Stimulated activated memory B cell treated with anti-CD40 and anti-IgM and Interleukin-4, amounts not matched to agents 10 μg/mL and 1 μg/mL and 100 μg/mL, for 72 hours (primary cell): ENCODE measurements at regions not wholly inside any gene's neighbourhood (a gene's known extent, or its start where the extent isn't known, plus 50 kb on each side); places are given as distances from the start of the nearest gene placed in this dataset.
A peak's percentile ranks its signal among the peaks of the same experiment; 100 is the strongest.
"Not testable (repeated sequence)": the region's sequence is repeated elsewhere in the genome, so short reads cannot be mapped to it uniquely, and the experiment has no call there.

Experiments
- ATAC-seq: fragments of 150-1000 bp; cut with Tn5 transposase; 2 replicates; pipeline ENCODE4 v1.10.0; 2021
- H3K27ac Mint-ChIP-seq: one replicate; pipeline ENCODE4 v1.8.0; 2022; ENCODE audit warnings: mild to moderate bottlenecking, mixed read lengths
- H3K27me3 Mint-ChIP-seq: one replicate; pipeline ENCODE4 v1.8.0; 2022; ENCODE audit warnings: mixed read lengths
- H3K36me3 Mint-ChIP-seq: one replicate; pipeline ENCODE4 v1.8.0; 2022; ENCODE audit warnings: mixed read lengths
- H3K4me1 Mint-ChIP-seq: one replicate; pipeline ENCODE4 v1.8.0; 2022; ENCODE audit warnings: mixed read lengths
- H3K4me3 Mint-ChIP-seq: one replicate; pipeline ENCODE4 v1.8.0; 2022; ENCODE audit warnings: mild to moderate bottlenecking, moderate library complexity, mixed read lengths
- H3K9me3 Mint-ChIP-seq: one replicate; pipeline ENCODE4 v1.8.0; 2022; ENCODE audit warnings: mixed read lengths

GRCh38 chr15:45794712-45795439, 160.0 kb downstream of the SQOR start:
- no peak for ATAC-seq
- Mint-ChIP-seq H3K4me1 (no peaks in the 10 kb centered on the region), H3K27me3 (peaks cover 25% of the 10 kb centered on the region), H3K27ac (no peak overlapping the region), H3K9me3 (no peaks in the 10 kb centered on the region), H3K36me3 (no peaks in the 10 kb centered on the region), H3K4me3 (no peak overlapping the region)

GRCh38 chr15:45795440-45796069, 160.7 kb downstream of the SQOR start:
- no peaks in the 10 kb centered on the region for H3K9me3 Mint-ChIP-seq
- no peaks in the 10 kb centered on the region for H3K36me3 Mint-ChIP-seq
- no peaks in the 10 kb centered on the region for H3K4me1 Mint-ChIP-seq
- no peak overlapping the region for H3K4me3 Mint-ChIP-seq
- no peak for ATAC-seq
- no peak overlapping the region for H3K27ac Mint-ChIP-seq
- H3K27me3 Mint-ChIP-seq: peaks cover 25% of the 10 kb centered on the region

GRCh38 chr15:45796433-45796832, 161.6 kb downstream of the SQOR start:
- Mint-ChIP-seq H3K27ac (no peak overlapping the region), H3K4me3 (no peak overlapping the region), H3K36me3 (no peaks in the 10 kb centered on the region), H3K27me3 (peaks cover 25% of the 10 kb centered on the region), H3K9me3 (no peaks in the 10 kb centered on the region), H3K4me1 (no peaks in the 10 kb centered on the region)
- ATAC-seq: no peak

- Mint-ChIP-seq H3K4me1 (no peaks in the 10 kb centered on the region), H3K27me3 (peaks cover 11% of the 10 kb centered on the region), H3K27ac (no peak overlapping the region), H3K4me3 (no peak overlapping the region), H3K36me3 (no peaks in the 10 kb centered on the region), H3K9me3 (no peaks in the 10 kb centered on the region)
- ATAC-seq: peak; percentile 66
Observed at GRCh38 chr15:45799508-45799907, 164.7 kb downstream of the SQOR start.

DNA sequence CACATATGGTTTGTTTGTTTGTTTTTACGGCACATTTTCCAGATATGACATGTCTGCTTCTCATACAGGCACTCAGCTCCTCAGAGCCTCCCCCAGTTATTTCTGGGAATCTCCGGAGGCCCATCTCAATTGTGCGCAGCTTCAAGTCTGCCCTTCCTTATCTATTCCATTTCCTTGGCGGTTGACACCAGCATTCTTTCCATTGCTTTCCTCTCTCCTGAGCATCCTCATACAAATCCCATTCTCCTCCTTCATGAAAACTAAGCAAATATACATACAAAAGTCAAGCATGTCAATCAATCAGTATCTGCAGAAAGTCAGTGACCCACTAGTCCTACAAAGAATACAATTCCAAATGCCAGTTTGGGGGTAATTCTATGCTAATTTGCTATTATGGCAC, 166.7 kb downstream of the SQOR start:
- H3K4me1 Mint-ChIP-seq: no peaks in the 10 kb centered on the region
- no peak overlapping the region for H3K27ac Mint-ChIP-seq
- H3K36me3 Mint-ChIP-seq: no peaks in the 10 kb centered on the region
- no peak overlapping the region for H3K4me3 Mint-ChIP-seq
- H3K9me3 Mint-ChIP-seq: no peaks in the 10 kb centered on the region
- H3K27me3 Mint-ChIP-seq: peaks cover 11% of the 10 kb centered on the region
- ATAC-seq: no peak

DNA sequence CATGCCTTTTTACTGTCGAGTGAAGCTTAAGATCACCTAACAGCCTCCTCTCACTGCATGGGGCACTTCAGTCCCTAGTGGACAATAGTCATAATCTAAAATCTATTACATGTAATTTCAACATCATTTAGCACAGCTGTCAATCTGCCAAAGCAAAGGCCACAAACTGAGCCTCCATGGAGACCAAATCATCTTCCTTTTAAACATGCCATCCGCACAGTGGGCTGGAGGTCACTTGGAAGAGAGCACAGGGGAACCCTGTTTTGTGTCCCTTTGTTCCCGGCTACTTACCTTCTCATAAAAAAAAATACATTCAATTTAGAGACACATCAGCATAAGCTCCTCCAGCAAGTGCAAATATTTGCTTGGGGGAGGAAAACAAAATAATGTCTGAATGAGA, 167.3 kb downstream of the SQOR start:
- Mint-ChIP-seq H3K4me3 (no peak overlapping the region), H3K27ac (no peak overlapping the region), H3K36me3 (no peaks in the 10 kb centered on the region), H3K27me3 (peaks cover 11% of the 10 kb centered on the region), H3K4me1 (no peaks in the 10 kb centered on the region), H3K9me3 (no peaks in the 10 kb centered on the region)
- no peak for ATAC-seq

GRCh38 chr15:45804028-45804427, 169.2 kb downstream of the SQOR start:
- no peak overlapping the region for H3K27ac Mint-ChIP-seq
- peaks cover 14% of the 10 kb centered on the region for H3K27me3 Mint-ChIP-seq
- ATAC-seq: no peak
- H3K4me1 Mint-ChIP-seq: no peaks in the 10 kb centered on the region
- no peak overlapping the region for H3K4me3 Mint-ChIP-seq
- no peaks in the 10 kb centered on the region for H3K36me3 Mint-ChIP-seq
- no peaks in the 10 kb centered on the region for H3K9me3 Mint-ChIP-seq

GRCh38 chr15:45810201-45810600, 175.4 kb downstream of the SQOR start:
- peaks cover 1% of the 10 kb centered on the region for H3K9me3 Mint-ChIP-seq
- no peak for ATAC-seq
- no peak overlapping the region for H3K4me3 Mint-ChIP-seq
- H3K27ac Mint-ChIP-seq: no peak overlapping the region
- H3K36me3 Mint-ChIP-seq: no peaks in the 10 kb centered on the region
- peaks cover 13% of the 10 kb centered on the region for H3K27me3 Mint-ChIP-seq
- H3K4me1 Mint-ChIP-seq: no peaks in the 10 kb centered on the region

DNA sequence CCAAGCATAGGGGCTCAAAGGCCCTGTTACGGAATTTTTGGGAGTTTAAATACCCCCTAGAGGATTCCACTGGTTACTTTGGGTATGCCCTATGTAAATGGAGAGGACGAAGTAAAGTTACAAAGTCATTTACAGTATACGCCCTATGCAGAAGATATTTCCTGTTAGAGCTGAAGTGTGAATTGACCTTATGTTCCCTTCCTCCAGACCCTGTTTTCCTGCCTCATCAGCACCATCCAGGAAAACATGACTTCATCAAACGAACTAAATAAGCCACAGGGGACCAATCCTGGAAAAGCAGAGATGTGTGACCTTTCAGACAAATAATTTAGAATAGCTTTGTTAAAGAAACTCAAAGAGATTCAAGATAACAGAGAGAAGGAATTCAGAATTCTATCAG, 177.4 kb downstream of the SQOR start:
- no peaks in the 10 kb centered on the region for H3K36me3 Mint-ChIP-seq
- H3K9me3 Mint-ChIP-seq: peaks cover 4% of the 10 kb centered on the region
- ATAC-seq: no peak
- peaks cover 13% of the 10 kb centered on the region for H3K27me3 Mint-ChIP-seq
- H3K4me1 Mint-ChIP-seq: no peaks in the 10 kb centered on the region
- H3K4me3 Mint-ChIP-seq: no peak overlapping the region
- no peak overlapping the region for H3K27ac Mint-ChIP-seq

DNA sequence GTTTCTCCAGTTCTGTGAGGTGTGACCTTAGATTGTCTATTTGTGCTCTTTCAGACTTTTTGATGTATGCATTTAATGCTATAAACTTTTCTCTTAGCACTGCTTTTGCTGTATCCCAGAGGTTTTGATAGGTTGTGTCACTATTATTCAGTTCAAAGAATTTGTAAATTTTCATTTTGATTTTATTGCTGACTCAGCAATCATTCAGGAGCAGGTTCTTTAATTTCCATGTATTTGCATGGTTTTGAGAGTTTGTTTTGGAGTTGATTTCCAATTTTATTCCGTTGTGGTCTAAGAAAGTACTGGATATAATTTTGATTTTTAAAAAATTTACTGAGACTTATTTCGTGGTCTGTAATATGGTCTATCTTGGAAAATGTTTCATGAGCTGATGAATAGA, 182.7 kb downstream of the SQOR start:
- not testable (repeated sequence) for H3K4me1 Mint-ChIP-seq, ATAC-seq

DNA sequence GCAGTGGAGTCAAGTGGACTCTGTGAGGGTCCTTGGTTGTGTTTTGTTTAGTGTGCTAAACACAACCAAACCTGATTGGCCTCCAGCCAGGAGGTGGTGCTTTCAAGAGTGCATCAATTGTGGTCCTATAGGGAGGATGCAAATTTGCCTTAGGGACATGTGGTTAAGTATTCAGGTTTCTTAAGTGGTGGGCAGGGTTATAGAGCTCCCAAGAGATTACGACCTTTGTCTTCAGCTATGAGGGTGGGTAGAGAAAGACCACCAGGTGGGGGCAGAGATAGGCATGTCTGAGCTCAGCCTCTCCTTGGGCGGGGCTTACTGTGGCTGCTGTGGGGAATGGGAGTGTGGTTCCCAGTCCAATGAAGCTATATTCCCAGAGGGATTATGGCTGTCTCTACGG, 186.6 kb downstream of the SQOR start:
- H3K27me3 Mint-ChIP-seq: peaks cover 18% of the 10 kb centered on the region
- no peak for ATAC-seq
- H3K27ac Mint-ChIP-seq: no peak overlapping the region
- peaks cover 6% of the 10 kb centered on the region for H3K9me3 Mint-ChIP-seq
- H3K4me1 Mint-ChIP-seq: no peaks in the 10 kb centered on the region
- H3K36me3 Mint-ChIP-seq: no peaks in the 10 kb centered on the region
- no peak overlapping the region for H3K4me3 Mint-ChIP-seq

More for the DNA sequence above, 182.7 kb downstream of the SQOR start:
- not testable (repeated sequence) for H3K27ac Mint-ChIP-seq, H3K9me3 Mint-ChIP-seq, H3K4me3 Mint-ChIP-seq, H3K27me3 Mint-ChIP-seq, H3K36me3 Mint-ChIP-seq

DNA sequence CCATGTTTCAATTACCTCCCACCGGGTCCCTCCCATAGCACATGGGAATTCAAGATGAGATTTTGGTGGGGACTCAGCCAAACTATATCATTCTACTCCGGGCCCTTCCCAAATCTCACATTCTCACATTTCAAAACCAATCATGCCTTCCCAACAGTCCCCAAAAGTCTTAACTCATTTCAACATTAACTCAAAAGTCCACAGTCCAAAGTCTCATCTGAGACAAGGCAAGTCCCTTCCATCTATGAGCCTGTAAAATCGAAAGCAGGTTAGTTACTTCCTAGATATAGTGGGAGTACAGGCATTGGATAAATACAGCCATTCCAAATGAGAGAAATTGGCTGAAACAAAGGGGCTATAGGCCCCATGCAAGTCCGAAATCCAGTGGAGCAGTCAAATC, 188.1 kb downstream of the SQOR start:
- not testable (repeated sequence) for H3K9me3 Mint-ChIP-seq, H3K36me3 Mint-ChIP-seq, H3K27ac Mint-ChIP-seq, H3K4me1 Mint-ChIP-seq, ATAC-seq, H3K4me3 Mint-ChIP-seq
- H3K27me3 Mint-ChIP-seq: peaks cover 18% of the 10 kb centered on the region

GRCh38 chr15:45827275-45827674, 192.4 kb downstream of the SQOR start:
- Mint-ChIP-seq H3K4me1 (no peaks in the 10 kb centered on the region), H3K27me3 (peaks cover 12% of the 10 kb centered on the region)

DNA sequence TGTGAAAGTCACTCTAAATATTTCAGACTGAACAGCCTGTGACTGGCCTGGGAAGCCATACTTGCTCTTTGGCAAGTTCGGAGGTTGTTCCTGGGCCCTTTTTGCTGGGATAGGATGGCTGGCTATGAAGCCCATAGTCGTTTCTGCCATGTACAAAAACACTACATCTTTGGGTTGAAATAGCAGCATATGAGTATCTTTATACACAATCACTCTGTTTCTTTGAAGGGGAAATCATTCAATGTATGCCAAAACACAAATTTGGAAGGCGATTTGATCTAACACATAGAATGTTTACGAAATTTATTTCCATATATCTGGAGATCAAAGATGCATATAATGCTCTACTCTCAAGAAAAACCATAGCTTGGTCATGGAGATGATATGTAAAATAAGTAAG, 192.9 kb downstream of the SQOR start:
- no peak overlapping the region for H3K4me3 Mint-ChIP-seq
- no peaks in the 10 kb centered on the region for H3K36me3 Mint-ChIP-seq
- H3K27ac Mint-ChIP-seq: no peak overlapping the region
- no peak for ATAC-seq
- H3K27me3 Mint-ChIP-seq: peaks cover 7% of the 10 kb centered on the region
- H3K9me3 Mint-ChIP-seq: peaks cover 3% of the 10 kb centered on the region
- no peaks in the 10 kb centered on the region for H3K4me1 Mint-ChIP-seq

More at GRCh38 chr15:45827275-45827674, 192.4 kb downstream of the SQOR start:
- Mint-ChIP-seq H3K4me3 (no peak overlapping the region), H3K27ac (no peak overlapping the region), H3K36me3 (no peaks in the 10 kb centered on the region), H3K9me3 (peaks cover 3% of the 10 kb centered on the region)
- peak; percentile 27 for ATAC-seq

GRCh38 chr15:45829336-45830153, 194.7 kb downstream of the SQOR start:
- H3K4me3 Mint-ChIP-seq: no peak overlapping the region
- H3K36me3 Mint-ChIP-seq: no peaks in the 10 kb centered on the region
- H3K27ac Mint-ChIP-seq: no peak overlapping the region
- H3K4me1 Mint-ChIP-seq: no peaks in the 10 kb centered on the region
- H3K27me3 Mint-ChIP-seq: no peaks in the 10 kb centered on the region
- H3K9me3 Mint-ChIP-seq: no peaks in the 10 kb centered on the region
- ATAC-seq: peak; percentile 41
